ENCODE measurements at regions not wholly inside any gene's neighbourhood (a gene's known extent, or its start where the extent isn't known, plus 50 kb on each side); places are given as distances from the start of the nearest gene placed in this dataset.

- no peak for TF ChIP-seq CTCF (conservative IDR thresholded peaks at IDR 0.05; ENCODE audit: low read depth, low read length)
- DNase-seq (ENCODE audit: low read depth), result no peak
- H3K4me3 ChIP-seq (ENCODE audit: low read depth, low read length), result no peak overlapping the region
These were observed 102.3 kb upstream of the CPSF6 start for GRCh38 chr12:69136931-69137613.

GRCh38 chr12:69141074-69141473, 98.3 kb upstream of the CPSF6 start:
- TF ChIP-seq CTCF (conservative IDR thresholded peaks at IDR 0.05; ENCODE audit: low read depth, low read length), result no peak
- DNase-seq (ENCODE audit: low read depth), result no peak
- H3K4me3 ChIP-seq (ENCODE audit: low read depth, low read length), result no peak overlapping the region

- H3K4me3 ChIP-seq (ENCODE audit: low read depth, low read length), result no peak overlapping the region
- TF ChIP-seq CTCF (conservative IDR thresholded peaks at IDR 0.05; ENCODE audit: low read depth, low read length), result no peak
- DNase-seq (ENCODE audit: low read depth), result no peak
These were observed 90.1 kb upstream of the CPSF6 start for GRCh38 chr12:69149270-69149669.

GRCh38 chr12:69150083-69150795, 89.1 kb upstream of the CPSF6 start:
- DNase-seq (ENCODE audit: low read depth), result no peak
- TF ChIP-seq CTCF (conservative IDR thresholded peaks at IDR 0.05; ENCODE audit: low read depth, low read length), result no peak

GRCh38 chr12:69150796-69151127, 88.6 kb upstream of the CPSF6 start:
- H3K4me3 ChIP-seq (ENCODE audit: low read depth, low read length), result no peak overlapping the region
- DNase-seq (ENCODE audit: low read depth), result no peak

More at GRCh38 chr12:69150083-69150795, 89.1 kb upstream of the CPSF6 start:
- H3K4me3 ChIP-seq (ENCODE audit: low read depth, low read length), result no peak overlapping the region

GRCh38 chr12:69151254-69151764, 88.1 kb upstream of the CPSF6 start:
- H3K4me3 ChIP-seq (ENCODE audit: low read depth, low read length), result no peak overlapping the region
- DNase-seq (ENCODE audit: low read depth), result no peak
- TF ChIP-seq CTCF (conservative IDR thresholded peaks at IDR 0.05; ENCODE audit: low read depth, low read length), result no peak

More at GRCh38 chr12:69150796-69151127, 88.6 kb upstream of the CPSF6 start:
- TF ChIP-seq CTCF (conservative IDR thresholded peaks at IDR 0.05; ENCODE audit: low read depth, low read length), result no peak
